H1 (cell line): ENCODE measurements at regions not wholly inside any gene's neighbourhood (a gene's known extent, or its start where the extent isn't known, plus 50 kb on each side); places are given as distances from the start of the nearest gene placed in this dataset.

Experiments
- CEBPB ChIP-seq: IDR thresholded peaks from 2 replicates; pipeline ENCODE4 v1.6.1; 2012; ENCODE audit warnings: low read depth, low read length
- JUN ChIP-seq: IDR thresholded peaks from 2 replicates; pipeline ENCODE4 v1.6.1; 2011; ENCODE audit warnings: low read depth, mild to moderate bottlenecking, improper control_type of control experiment, low read length
- JUND ChIP-seq: IDR thresholded peaks from 2 replicates; pipeline ENCODE4 v1.6.1; 2011; ENCODE audit warnings: mild to moderate bottlenecking, improper control_type of control experiment, low read length
- MAFK ChIP-seq: IDR thresholded peaks from 2 replicates; pipeline ENCODE4 v1.6.1; 2012; ENCODE audit warnings: low read depth, mild to moderate bottlenecking, improper control_type of control experiment, low read length
- PHF8 ChIP-seq: fragments of 200-600 bp; sonication (generic); conservative IDR thresholded peaks from 2 replicates; pipeline ENCODE4 v1.7.1; 2012; ENCODE audit warnings: low read depth, mild to moderate bottlenecking, inconsistent platforms, low read length, moderate library complexity
- SIX5 ChIP-seq: IDR thresholded peaks from 2 replicates; pipeline ENCODE4 v1.6.1; 2011; ENCODE audit warnings: mild to moderate bottlenecking, low read depth, low read length
- ZNF274 ChIP-seq: IDR thresholded peaks from 2 replicates; pipeline ENCODE4 v1.7.0; 2012; ENCODE audit warnings: low read length, borderline replicate concordance; ENCODE audit errors: extremely low read depth
- TF ChIP-seq, protein P1 (sequence below), 3 experiments: IDR thresholded peaks; 1 replicate in 2 of 3; 2 replicates in 1 of 3; pipeline versions ENCODE4 v1.5.1 to v1.6.1; 2011; ENCODE audit warnings: low read length in 3 of 3, mild to moderate bottlenecking in 3 of 3, inconsistent platforms in 2 of 3, low read depth in 1 of 3, moderate library complexity in 1 of 3; ENCODE audit not compliant: insufficient read depth in 1 of 3; ENCODE audit errors: control extremely low read depth in 1 of 3
- TF ChIP-seq, protein P2 (sequence below): IDR thresholded peaks from 2 replicates; pipeline ENCODE4 v1.6.1; 2011; ENCODE audit warnings: low read length, improper control_type of control experiment

DNA sequence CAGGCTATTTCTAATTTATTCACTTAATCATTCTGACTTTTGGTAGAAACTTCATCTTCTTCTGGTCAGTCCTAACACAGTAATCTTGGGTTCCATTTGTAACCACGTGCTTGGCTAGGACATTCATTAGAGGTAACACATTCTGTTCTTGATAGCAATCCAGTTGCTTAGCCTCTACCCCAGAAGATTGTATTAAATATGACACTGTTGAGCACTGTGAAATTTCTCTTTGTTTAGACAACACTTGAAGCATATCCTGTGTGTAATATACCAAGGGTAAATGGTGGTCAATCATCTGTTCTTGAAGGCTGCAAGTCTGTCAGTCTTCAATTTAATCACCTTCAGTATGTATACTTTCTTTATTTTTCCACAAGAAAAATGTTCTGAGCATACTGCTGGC is 523.0 kb downstream of the ANKRD50 start (continued):
- TF ChIP-seq, protein P1, sequence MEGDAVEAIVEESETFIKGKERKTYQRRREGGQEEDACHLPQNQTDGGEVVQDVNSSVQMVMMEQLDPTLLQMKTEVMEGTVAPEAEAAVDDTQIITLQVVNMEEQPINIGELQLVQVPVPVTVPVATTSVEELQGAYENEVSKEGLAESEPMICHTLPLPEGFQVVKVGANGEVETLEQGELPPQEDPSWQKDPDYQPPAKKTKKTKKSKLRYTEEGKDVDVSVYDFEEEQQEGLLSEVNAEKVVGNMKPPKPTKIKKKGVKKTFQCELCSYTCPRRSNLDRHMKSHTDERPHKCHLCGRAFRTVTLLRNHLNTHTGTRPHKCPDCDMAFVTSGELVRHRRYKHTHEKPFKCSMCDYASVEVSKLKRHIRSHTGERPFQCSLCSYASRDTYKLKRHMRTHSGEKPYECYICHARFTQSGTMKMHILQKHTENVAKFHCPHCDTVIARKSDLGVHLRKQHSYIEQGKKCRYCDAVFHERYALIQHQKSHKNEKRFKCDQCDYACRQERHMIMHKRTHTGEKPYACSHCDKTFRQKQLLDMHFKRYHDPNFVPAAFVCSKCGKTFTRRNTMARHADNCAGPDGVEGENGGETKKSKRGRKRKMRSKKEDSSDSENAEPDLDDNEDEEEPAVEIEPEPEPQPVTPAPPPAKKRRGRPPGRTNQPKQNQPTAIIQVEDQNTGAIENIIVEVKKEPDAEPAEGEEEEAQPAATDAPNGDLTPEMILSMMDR (IDR thresholded peaks at IDR 0.05; ENCODE audit: control extremely low read depth in 1 of 3, insufficient read depth in 1 of 3, low read depth in 1 of 3, low read length in 3 of 3) = no peak
- TF ChIP-seq, protein P2, sequence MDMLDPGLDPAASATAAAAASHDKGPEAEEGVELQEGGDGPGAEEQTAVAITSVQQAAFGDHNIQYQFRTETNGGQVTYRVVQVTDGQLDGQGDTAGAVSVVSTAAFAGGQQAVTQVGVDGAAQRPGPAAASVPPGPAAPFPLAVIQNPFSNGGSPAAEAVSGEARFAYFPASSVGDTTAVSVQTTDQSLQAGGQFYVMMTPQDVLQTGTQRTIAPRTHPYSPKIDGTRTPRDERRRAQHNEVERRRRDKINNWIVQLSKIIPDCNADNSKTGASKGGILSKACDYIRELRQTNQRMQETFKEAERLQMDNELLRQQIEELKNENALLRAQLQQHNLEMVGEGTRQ = no peak
- TF ChIP-seq CEBPB (no peak), JUN (no peak), PHF8 (no peak), ZNF274 (no peak), MAFK (no peak), SIX5 (no peak), JUND (no peak)
